Type B pancreatic cell (in vitro differentiated cells): ENCODE measurements at regions not wholly inside any gene's neighbourhood (a gene's known extent, or its start where the extent isn't known, plus 50 kb on each side); places are given as distances from the start of the nearest gene placed in this dataset.

Experiments used
- DNase-seq: peaks from one replicate; pipeline ENCODE4 v3.0.0; 2021; ENCODE audit warnings: mixed read lengths; ENCODE audit not compliant: unreplicated experiment; ENCODE audit errors: extremely low spot score
- H3K27ac Mint-ChIP-seq: 2 replicates; pipeline ENCODE4 v1.8.0; 2021; ENCODE audit warnings: mild to moderate bottlenecking, mixed read lengths
- H3K27me3 Mint-ChIP-seq: 2 replicates; pipeline ENCODE4 v1.8.0; 2021; ENCODE audit warnings: mixed read lengths
- H3K36me3 Mint-ChIP-seq: 2 replicates; pipeline ENCODE4 v1.8.0; 2021; ENCODE audit warnings: mixed read lengths
- H3K4me1 Mint-ChIP-seq: one replicate; pipeline ENCODE4 v1.8.0; 2021; ENCODE audit warnings: mixed read lengths; ENCODE audit not compliant: unreplicated experiment
- H3K4me3 Mint-ChIP-seq: 2 replicates; pipeline ENCODE4 v1.8.0; 2021; ENCODE audit warnings: mild to moderate bottlenecking, mixed read lengths
- H3K9me3 Mint-ChIP-seq: 2 replicates; pipeline ENCODE4 v1.8.0; 2021; ENCODE audit warnings: mixed read lengths
- CTCF ChIP-seq: fragments of 200-600 bp; sonication (generic); conservative IDR thresholded peaks from 2 replicates; pipeline ENCODE4 v1.5.0; 2021; ENCODE audit warnings: antibody characterized with exemption, mild to moderate bottlenecking

GRCh38 chr12:33690562-33690961, 250.9 kb upstream of the SYT10 start:
- H3K4me1 Mint-ChIP-seq = no peaks in the 10 kb centered on the region
- H3K4me3 Mint-ChIP-seq = no peak overlapping the region
- no peak for TF ChIP-seq CTCF
- H3K36me3 Mint-ChIP-seq = no peaks in the 10 kb centered on the region
- no peaks in the 10 kb centered on the region for H3K9me3 Mint-ChIP-seq
- no peaks in the 10 kb centered on the region for H3K27me3 Mint-ChIP-seq
- DNase-seq = no peak
- H3K27ac Mint-ChIP-seq = no peak overlapping the region

- no peaks in the 10 kb centered on the region for H3K9me3 Mint-ChIP-seq
- H3K27ac Mint-ChIP-seq = no peak overlapping the region
- peaks cover 3% of the 10 kb centered on the region for H3K27me3 Mint-ChIP-seq
- no peak overlapping the region for H3K4me3 Mint-ChIP-seq
- TF ChIP-seq CTCF = no peak
- no peak for DNase-seq
- no peaks in the 10 kb centered on the region for H3K4me1 Mint-ChIP-seq
- H3K36me3 Mint-ChIP-seq = no peaks in the 10 kb centered on the region
Observed at GRCh38 chr12:33703221-33703620, 263.6 kb upstream of the SYT10 start.

GRCh38 chr12:33706927-33707326, 267.3 kb upstream of the SYT10 start:
- no peaks in the 10 kb centered on the region for H3K27me3 Mint-ChIP-seq
- no peak overlapping the region for H3K4me3 Mint-ChIP-seq
- H3K9me3 Mint-ChIP-seq = no peaks in the 10 kb centered on the region
- DNase-seq = no peak
- no peaks in the 10 kb centered on the region for H3K36me3 Mint-ChIP-seq
- no peaks in the 10 kb centered on the region for H3K4me1 Mint-ChIP-seq
- no peak overlapping the region for H3K27ac Mint-ChIP-seq
- no peak for TF ChIP-seq CTCF

GRCh38 chr12:33708935-33709334, 269.3 kb upstream of the SYT10 start:
- no peak overlapping the region for H3K27ac Mint-ChIP-seq
- DNase-seq = no peak
- no peak for TF ChIP-seq CTCF
- no peaks in the 10 kb centered on the region for H3K4me1 Mint-ChIP-seq
- no peaks in the 10 kb centered on the region for H3K9me3 Mint-ChIP-seq
- no peaks in the 10 kb centered on the region for H3K27me3 Mint-ChIP-seq
- H3K36me3 Mint-ChIP-seq = no peaks in the 10 kb centered on the region
- no peak overlapping the region for H3K4me3 Mint-ChIP-seq

GRCh38 chr12:33710548-33710947, 270.9 kb upstream of the SYT10 start:
- Mint-ChIP-seq H3K27ac (no peak overlapping the region), H3K27me3 (no peaks in the 10 kb centered on the region), H3K9me3 (no peaks in the 10 kb centered on the region), H3K36me3 (no peaks in the 10 kb centered on the region), H3K4me3 (no peak overlapping the region), H3K4me1 (no peaks in the 10 kb centered on the region)
- DNase-seq = no peak
- no peak for TF ChIP-seq CTCF

- Mint-ChIP-seq H3K9me3 (no peaks in the 10 kb centered on the region), H3K4me1 (no peaks in the 10 kb centered on the region)
Observed at GRCh38 chr12:33718631-33719030, 279.0 kb upstream of the SYT10 start.

More at GRCh38 chr12:33718631-33719030, 279.0 kb upstream of the SYT10 start:
- no peak for DNase-seq
- Mint-ChIP-seq H3K36me3 (no peaks in the 10 kb centered on the region), H3K4me3 (no peak overlapping the region), H3K27me3 (no peaks in the 10 kb centered on the region), H3K27ac (no peak overlapping the region)
- no peak for TF ChIP-seq CTCF
